Right lobe of liver (tissue), 4 donors: ENCODE measurements at regions not wholly inside any gene's neighbourhood (a gene's known extent, or its start where the extent isn't known, plus 50 kb on each side); places are given as distances from the start of the nearest gene placed in this dataset.

Experiments
- CTCF ChIP-seq, 4 donors: fragments of 200-600 bp in 3 of 4; fragments of 450-650 bp in 1 of 4; IDR thresholded peaks; one replicate each; pipeline versions ENCODE4 v1.5.1 to v1.8.0; 2016 to 2022; ENCODE audit warnings: antibody characterized with exemption in 4 of 4, mild to moderate bottlenecking in 2 of 4
- POLR2A ChIP-seq: fragments of 450-650 bp; IDR thresholded peaks from one replicate; pipeline ENCODE4 v1.6.1; 2017; ENCODE audit warnings: antibody characterized with exemption, mild to moderate bottlenecking
- donor health status: DM: no; HTN: no; CAD: no.
- donor health status: DM: no; HTN: no; CAD: no.
- donor health status: DM: no; HTN: yes; CAD: no.

- TF ChIP-seq CTCF (IDR thresholded peaks at IDR 0.05) (no peak), POLR2A (no peak)
Observed at GRCh38 chr5:155136216-155136850, 122.8 kb downstream of the KIF4B start.
